T-helper 2 cell treated with Interferon-gamma antibody and Interleukin-4, amounts not matched to agents 100 ng/mL and 5 ng/mL, for 36 hours (primary cell): ENCODE measurements at regions not wholly inside any gene's neighbourhood (a gene's known extent, or its start where the extent isn't known, plus 50 kb on each side); places are given as distances from the start of the nearest gene placed in this dataset.
"Not testable (repeated sequence)": the region's sequence is repeated elsewhere in the genome, so short reads cannot be mapped to it uniquely, and the experiment has no call there.

ENCODE experiments used
- intact Hi-C: fragments of 100-400 bp; cut with micrococcal nuclease; formaldehyde crosslinking; loops from one replicate; pipeline ENCODE4 v1.15.1; 2023

DNA sequence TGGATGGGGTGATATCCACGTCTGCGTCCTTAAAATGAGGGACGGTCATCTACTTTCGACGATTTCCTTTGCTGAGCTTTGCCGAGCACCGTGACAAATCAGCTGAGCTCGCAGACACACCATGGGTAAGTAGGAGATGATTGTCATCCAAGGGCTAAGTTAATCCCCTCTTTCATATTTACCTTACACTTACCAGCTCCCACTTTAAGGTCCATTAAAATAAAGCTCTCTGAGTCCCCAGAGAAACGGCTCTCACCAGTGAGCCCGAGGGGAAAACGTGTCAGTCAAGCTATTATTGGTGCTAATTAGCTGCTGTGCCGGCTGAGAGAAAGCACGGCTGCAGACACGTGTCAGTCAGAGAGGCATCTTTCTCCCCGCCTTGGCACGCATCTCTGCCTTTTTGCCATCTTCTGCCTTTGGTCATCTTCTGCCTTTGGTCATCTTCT lies 72.2 kb downstream of the CRLF2 start:
- intact Hi-C loops, result no loop called here

DNA sequence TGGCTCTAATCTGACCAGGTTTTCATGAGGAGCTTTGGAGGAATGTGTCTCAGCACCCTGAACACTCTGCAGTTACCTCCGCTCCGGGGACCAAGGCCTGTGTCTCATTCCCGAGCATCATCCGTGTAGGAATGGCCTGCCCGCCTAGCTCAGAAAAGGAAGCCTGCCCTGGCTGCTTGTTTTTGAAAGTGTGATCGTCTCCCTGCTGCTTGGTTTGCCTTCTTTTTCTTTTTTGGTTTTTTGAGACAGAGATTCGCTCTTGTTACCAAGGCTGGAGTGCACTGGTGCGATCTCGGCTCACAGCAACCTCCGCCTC lies 73.3 kb downstream of the CRLF2 start:
- intact Hi-C loops, result no loop called here

GRCh38 chrX:1138476-1139184 lies 73.8 kb downstream of the CRLF2 start:
- intact Hi-C loops, result no loop called here

DNA sequence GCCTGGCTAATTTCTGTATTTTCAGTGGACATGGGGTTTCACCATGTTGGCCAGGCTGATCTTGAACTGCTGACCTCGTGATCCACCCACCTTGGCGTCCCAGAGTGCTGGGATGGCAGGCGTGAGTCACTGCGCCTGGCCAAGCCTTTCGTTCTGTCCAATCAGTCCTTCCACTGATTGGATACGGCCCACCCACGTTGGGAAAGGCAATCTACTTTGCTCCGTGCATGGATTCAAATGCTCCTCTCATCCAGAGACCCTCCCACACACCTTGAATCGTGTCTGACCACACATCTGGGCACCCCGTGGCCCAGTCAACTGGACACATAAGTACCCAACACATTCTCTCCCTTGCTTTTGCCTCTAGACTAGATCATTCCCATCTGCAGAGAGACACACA lies 74.9 kb downstream of the CRLF2 start:
- intact Hi-C loops, result no loop called here

DNA sequence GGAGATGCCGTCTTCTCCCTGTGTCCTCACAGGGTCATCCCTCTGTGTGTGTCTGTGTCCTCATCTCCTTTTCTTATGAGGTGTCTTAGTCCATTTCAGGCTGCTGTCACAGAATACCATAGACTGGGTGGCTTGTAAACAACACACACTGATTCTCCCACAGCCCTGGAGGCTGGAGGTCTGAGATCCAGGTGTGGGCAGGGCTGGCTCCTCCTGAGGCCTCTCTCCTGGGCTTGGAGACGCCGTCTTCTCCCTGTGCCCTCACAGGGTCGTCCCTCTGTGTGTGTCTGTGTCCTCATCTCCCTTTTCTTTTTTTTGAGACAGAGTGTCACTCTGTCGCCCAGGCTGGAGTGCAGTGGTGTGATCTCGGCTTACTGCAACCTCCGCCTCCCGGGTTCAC lies 75.9 kb downstream of the CRLF2 start:
- intact Hi-C loops, result not testable (repeated sequence)

- intact Hi-C loops, result no loop called here
These were observed 77.5 kb downstream of the CRLF2 start for GRCh38 chrX:1134976-1135375.

GRCh38 chrX:1134156-1134555 lies 78.3 kb downstream of the CRLF2 start:
- intact Hi-C loops, result no loop called here

- intact Hi-C loops, result no loop called here
These were observed 85.7 kb downstream of the CRLF2 start for GRCh38 chrX:1126738-1127137.

- intact Hi-C loops, result no loop called here
These were observed 87.9 kb downstream of the CRLF2 start for GRCh38 chrX:1124531-1124930.

GRCh38 chrX:1122851-1123250 lies 89.6 kb downstream of the CRLF2 start:
- intact Hi-C loops, result not testable (repeated sequence)

- intact Hi-C loops, result no loop called here
These were observed 93.2 kb downstream of the CRLF2 start for GRCh38 chrX:1119275-1119674.

- intact Hi-C loops, result no loop called here
These were observed 93.8 kb downstream of the CRLF2 start for GRCh38 chrX:1118572-1119199.

- intact Hi-C loops, result not testable (repeated sequence)
These were observed 97.0 kb downstream of the CRLF2 start for GRCh38 chrX:1115411-1115810.

- intact Hi-C loops, result no loop called here
These were observed 100.1 kb downstream of the CRLF2 start for GRCh38 chrX:1112321-1112720.

GRCh38 chrX:1111601-1112300 lies 100.7 kb downstream of the CRLF2 start:
- intact Hi-C loops, result no loop called here

DNA sequence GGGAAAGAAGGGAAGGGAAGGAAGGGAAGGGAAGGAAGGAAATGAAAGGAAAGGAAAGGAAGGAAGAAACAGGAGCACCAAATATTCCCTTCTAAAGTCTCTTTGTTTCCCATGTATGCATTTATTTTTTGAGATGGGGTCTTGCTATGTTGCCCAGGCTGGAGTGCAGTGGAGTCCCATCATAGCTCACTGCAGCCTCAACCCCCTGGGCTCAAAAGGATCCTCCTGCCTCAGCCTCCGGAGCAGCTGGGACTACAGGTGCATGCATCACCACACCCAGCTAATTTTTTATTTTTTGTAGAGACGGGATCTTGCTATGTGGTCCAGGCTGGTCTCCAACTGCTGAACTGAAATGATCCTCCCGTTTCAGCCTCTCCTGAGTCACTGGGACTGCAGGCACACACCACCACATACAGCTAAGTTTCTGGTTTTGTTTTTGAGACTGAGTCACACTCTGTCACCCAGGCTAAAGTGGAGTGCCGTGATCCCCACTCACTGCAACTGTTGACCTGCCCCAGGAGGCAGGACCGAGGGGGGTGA lies 102.8 kb downstream of the CRLF2 start:
- intact Hi-C loops, result no loop called here

- intact Hi-C loops, result no loop called here
These were observed 103.7 kb downstream of the CRLF2 start for GRCh38 chrX:1108501-1109445.

- intact Hi-C loops, result no loop called here
These were observed 105.8 kb downstream of the CRLF2 start for GRCh38 chrX:1106478-1107210.

GRCh38 chrX:1105671-1106419 lies 106.6 kb downstream of the CRLF2 start:
- intact Hi-C loops, result no loop called here

- intact Hi-C loops, result not testable (repeated sequence)
These were observed 107.4 kb downstream of the CRLF2 start for GRCh38 chrX:1105031-1105430.
